ENCODE measurements at regions not wholly inside any gene's neighbourhood (a gene's known extent, or its start where the extent isn't known, plus 50 kb on each side); places are given as distances from the start of the nearest gene placed in this dataset.

- no peak for TF ChIP-seq EZH2 (IDR thresholded peaks at IDR 0.05; ENCODE audit: borderline replicate concordance, low read depth, low read length, poor library complexity, severe bottlenecking)
- no peak for TF ChIP-seq CTCF (conservative IDR thresholded peaks at IDR 0.05; ENCODE audit: low read depth, low read length)
These were observed 370.9 kb upstream of the HS3ST5 start for GRCh38 chr6:114713690-114714089.

Measured in A673 (cell line).